ELR (cell line): ENCODE measurements at regions not wholly inside any gene's neighbourhood (a gene's known extent, or its start where the extent isn't known, plus 50 kb on each side); places are given as distances from the start of the nearest gene placed in this dataset.

ENCODE experiments used
- DNase-seq: peaks from one replicate; pipeline ENCODE4 v3.0.0-alpha.2; 2015; ENCODE audit warnings: low read depth

DNA sequence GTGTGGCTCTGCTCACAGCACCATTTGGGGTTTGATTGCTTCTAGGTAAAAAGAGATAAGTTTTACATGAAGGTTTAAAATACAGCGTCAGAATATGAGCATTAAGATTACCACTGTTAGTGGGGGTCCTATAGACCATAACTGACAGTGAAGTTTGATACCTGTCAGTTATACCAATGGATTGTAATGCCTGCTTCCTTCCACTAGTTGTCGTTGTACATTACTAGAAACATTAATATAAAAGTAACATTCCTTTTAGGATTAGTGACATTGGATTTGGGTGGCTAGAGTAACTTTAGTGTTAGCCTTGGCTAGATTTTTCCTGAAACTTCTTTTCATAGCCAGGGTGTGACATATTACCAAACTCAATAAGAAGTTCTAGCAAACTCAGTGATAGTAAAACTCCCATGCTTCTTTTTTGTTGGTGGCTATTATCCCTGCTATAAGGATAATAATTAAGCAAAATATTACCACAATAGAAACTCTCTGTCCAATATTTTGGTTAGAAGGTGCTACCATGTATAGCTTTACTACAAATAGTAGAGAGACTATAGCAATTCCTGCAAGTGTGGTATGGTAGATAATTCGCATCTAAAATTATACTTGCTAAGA lies 57.1 kb downstream of the FAM181B start:
- peak; percentile 19 for DNase-seq

DNA sequence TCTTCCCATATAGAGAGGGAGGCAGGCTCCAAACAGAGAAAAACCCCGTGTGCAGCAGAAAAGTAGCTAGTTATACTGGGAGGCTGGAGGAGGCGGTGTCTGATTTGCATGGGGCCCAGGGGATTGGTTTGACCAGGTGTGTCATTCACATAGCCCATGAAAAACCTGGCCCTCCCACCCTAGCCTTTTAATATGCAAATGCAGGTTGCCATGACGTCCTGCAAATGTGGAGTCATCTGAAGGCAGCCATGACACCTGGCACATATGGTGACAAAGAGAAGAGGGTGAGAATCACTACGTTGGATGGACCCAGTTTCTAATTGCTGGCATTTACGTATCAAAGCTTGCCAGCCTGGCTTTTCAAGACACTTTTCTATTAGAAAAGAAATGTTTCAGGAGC lies 57.8 kb downstream of the FAM181B start:
- no peak for DNase-seq

DNA sequence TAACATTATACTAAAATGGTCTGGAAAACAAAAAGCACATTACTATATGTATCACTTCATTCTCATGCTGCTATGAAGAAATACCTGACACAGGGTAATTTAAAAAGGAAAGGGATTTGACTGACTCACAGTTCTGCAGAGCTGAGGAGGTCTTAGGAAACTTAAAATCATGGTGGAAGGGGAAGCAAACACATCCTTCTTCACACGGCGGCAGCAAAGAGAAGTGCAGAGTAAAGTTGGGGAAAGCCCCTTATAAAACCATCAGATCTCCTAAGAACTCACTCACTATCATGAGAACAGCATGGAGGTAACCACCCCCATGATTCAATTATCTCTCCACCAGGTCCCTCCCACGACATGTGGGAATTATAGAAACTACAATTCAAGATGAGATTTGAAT lies 60.0 kb downstream of the FAM181B start:
- DNase-seq, result no peak

DNA sequence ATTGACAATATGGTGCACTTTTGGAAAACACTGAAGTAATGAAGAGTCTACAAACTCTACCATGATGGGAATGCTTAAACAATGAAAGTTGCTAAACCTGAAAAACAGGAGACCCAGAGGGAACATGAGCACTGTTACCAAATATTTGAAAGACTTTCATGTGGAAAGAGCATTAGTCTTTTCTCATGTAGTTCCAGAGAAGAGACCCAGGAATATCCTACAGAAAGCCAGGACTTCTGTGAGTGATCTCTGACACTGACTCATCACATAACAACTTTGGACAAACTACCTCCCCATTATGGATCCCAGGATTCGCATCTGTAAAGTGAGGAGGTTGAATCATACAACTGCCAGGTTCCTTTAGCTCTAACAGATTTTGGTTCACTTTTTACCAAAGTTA lies 62.2 kb downstream of the FAM181B start:
- no peak for DNase-seq

DNA sequence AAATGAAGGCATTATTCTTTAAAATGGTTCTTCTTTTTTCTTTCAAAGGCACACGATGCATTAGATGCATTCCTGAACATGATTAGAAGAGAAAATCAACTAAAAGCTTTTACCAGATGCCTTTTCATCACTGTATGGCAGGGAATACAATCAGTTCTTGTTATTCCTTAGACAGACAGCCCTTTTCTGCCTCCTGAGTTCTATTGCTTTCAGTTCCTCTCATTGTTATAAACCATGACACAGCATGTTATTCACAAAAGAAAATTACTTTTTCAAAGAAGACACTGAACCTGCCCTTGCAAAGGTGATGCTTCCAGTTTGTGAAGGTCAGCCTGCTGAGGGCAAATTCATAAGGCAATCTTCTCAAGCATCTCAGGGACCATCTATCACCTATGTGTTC lies 70.1 kb downstream of the FAM181B start:
- DNase-seq, result no peak

DNA sequence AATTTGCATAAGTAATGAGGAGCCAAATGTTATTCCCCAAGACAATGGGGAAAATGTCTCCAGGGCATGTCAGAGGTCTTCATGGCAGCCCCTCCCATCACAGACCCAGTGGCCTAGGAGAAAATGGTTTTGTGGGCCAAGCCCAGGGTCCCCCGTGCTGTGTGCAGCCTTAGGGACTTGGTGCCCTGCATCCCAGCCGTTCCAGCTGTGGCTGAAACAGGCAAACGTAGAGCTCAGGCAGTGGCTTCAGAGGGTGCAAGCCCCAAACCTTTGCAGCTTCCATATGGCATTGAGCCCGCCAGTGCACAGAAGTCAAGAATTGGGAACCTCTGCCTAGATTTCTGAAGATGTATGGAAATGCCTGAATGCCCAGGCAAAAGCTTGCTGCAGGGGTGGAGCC lies 79.9 kb downstream of the FAM181B start:
- no peak for DNase-seq

DNA sequence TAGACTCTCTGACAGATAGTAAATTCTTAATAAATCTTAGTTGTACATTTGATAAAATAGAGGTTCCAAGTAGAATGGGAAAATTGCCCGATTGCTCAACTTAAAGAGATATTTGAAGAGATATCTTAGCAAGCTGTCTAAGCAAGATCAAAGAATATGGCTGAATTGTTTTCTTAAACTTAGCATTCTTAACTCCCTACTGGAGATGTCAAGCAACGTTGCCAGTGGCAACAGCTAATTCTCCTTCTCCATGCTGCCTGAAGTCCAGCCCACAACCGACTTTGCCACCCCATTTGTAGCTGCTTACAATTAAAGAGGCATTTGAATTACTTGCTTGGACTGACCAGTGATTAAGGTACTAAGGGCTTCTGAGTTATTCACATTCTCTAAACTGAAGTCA lies 94.4 kb downstream of the FAM181B start:
- DNase-seq, result no peak

DNA sequence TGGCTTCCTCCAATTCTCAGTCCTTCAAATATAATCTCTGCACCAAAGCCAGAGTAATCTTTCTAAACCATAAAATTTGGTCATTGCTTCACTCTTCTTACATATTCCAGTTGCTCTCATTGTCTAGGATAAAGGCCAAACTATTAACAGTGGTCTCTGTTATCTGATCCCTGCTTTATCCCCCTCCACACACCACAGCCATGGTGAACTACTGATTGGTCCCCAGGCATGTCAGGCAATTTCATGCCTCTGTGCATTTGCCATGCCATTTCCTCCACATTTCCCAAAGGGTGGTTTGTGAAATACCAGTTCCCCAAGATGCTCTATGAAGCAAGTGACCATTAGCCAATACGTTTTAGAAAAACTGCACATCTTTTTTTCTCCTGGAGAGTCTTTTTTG lies 97.0 kb downstream of the FAM181B start:
- no peak for DNase-seq

DNA sequence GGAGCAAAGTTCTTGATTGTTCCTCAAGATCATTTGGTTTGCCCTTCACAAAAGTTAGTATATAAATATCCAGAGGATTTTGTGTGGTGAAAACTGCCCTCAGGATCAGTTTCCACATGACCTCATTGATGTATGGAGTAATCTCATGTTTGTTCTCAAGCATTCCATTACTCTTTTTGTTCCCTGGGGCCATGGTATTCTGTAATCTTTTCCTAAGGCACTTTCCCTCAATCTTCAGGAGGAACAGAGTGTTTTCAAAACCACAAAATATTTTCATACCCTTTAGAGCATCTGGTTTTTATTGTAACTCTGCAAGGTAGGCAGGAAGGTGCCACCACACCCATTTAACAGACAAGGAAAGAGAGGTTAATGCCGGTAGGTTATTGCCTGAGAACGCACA lies 99.6 kb downstream of the FAM181B start:
- no peak for DNase-seq

DNA sequence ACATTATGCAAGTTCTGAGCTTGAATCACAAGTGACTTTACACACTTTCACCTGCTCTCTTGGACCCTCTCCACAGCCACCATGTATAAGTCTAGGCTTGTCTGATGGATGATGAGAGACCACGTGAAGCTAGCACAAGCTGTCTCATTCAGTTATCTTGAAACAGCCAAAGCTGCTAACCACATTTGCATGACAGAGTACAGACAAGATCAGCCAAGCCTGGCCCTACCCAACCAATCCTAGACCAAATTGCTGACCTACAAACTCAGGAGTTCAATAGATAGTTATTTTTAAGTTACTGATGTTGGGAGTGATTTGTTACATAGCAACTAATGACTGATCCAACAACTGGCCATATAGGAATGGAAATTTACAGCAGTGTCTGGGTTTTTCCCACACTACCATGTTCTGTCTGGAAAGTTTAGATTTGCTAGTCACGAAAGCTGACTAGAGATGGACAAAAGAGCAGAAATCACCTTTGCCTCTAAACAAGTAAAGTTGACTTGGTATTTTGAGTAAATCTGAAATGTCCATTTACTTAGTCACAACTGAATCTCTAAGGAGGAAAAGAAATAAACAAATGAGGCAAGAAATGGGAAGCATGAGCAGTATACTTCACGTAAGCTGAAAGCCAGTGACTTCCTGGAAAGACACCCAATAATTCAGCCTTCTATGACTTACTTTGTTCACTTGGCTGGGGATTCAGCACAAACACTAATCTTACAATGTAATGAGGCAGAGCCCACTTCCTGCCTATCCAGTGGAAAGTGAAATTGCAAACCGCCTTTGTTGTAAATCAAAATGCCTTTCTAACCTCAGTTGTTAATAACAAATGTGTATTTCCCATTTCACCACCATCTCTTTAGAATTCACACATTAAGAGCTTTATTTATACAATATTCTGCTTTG lies 101.7 kb downstream of the FAM181B start:
- DNase-seq, result no peak

DNA sequence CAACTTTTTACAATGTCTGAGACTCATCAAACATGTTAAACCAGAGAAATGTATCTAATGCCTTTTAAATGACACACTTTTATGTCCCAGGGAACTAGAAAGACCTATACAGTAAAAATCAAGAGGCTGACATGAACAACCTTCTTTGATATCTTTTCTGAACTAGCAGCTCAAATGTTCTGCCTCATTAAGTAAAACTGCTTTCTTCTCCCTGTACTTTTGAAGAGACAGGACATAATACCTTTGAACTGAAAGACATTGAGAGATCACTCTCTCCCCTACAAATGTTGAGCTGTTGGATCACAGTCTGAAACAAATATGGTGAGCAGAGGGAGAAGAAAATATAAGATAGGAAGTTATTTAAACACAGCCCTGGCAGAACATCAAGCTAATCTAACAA lies 123.0 kb downstream of the FAM181B start:
- DNase-seq, result no peak

DNA sequence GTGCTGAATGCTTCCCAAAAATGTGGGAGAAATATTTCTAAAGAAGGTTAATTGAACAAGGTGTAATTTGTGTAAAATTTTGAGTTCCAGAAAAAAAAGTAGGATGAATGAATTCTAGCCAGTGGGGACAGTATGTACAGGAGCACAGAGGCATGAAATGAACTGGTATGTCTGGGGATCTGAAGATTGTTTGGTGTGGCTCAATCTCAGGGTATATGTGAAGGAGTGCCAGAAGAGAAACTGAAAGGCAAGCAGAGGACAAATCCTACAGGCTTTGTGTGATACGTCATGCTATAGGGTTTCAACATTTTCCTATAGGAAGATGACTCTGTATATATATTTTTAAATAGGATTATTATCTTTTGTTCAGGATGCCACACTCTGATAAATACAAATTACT lies 126.9 kb downstream of the FAM181B start:
- DNase-seq, result no peak

DNA sequence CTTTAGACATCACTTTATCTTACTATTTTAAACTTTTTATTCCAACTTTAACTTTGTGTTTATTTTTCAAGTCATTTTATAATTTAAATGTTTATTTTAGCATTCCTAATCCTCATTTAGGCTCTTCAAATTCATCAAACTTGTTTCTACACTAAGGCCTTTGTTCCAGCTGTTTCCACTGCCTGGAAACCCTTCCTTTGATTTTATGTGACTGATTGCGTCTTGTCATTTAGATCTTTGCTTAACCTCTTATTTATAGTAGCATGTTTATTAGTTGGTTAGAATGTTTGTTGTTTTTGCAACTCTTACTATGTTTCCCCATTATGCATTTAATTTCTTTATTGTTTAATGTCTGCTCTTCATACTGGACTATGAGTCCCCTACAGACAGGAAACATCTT lies 132.0 kb downstream of the FAM181B start:
- no peak for DNase-seq

DNA sequence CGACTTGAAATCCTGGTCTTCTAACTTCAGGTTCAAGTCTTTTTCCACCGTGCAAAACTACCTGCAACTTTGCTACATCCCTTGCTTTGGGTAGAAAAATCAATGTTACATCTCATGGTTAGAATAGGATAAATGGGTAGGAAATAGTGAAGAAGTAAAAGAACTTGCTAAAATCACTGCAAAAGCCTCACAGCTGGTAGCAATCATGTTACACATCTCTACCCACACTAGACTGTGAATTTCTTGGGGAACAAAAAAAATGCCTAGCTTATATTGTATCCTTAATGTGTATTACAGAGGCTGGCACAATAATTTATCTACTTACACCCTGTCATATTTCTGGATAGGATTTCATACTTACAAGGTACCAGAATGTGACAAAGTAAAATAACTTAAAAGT lies 133.8 kb downstream of the FAM181B start:
- no peak for DNase-seq

DNA sequence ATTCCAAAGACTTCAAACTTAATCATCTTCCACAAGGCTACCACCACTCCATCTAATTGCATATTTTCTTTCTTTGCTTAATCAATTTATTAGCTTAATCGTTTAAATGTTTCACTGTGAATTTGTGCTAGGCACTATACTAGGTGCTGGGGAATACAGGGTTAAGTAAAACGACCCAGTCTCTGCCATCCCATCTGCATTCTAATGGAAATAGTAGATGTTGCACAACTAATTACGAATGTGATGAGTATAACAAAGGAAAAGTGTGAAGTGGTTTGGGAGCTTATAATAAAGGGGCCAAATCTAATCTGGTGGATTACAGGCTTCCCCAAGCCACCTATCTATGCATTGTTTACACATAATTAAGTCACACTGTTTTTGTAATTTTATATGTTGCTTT lies 147.1 kb downstream of the FAM181B start:
- DNase-seq, result no peak

DNA sequence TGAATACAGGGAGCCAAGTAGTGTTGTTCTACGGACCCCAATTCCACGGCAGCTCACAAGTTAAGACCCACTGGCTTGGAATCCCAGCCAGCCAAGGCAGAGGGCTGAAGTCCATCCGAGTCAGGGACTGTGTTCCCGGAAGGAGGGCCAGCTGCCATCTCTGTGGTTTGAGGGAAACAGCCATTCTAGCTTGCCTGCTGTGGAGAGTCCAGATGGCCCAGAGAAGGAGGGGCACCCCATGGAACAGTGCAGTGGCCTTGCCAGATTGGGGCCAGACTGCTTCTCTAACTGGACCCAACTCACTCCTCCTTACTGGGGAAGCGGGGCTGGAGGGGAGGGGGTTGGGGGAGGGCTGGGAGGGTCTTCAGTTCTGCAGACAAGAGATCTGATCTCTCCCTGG lies 156.4 kb downstream of the FAM181B start:
- DNase-seq, result no peak

DNA sequence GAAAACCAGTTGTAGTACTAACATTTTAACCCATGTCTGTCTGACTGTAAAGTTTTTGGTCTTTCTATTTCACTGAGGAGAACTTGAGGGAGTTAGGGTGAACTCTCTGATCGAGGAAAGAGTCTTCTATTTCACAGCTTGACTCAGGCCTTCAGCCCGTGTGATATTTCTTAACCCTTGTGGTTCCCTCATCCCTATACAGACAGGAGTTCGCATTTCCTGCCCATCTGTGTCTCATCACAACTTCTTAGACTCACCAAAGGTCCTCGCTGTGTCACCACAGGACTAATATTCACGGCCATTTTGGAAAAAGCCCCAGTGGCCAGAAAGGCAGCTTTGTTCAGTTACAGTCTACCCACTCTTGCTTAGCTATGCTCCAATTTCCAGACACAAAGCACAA lies 172.8 kb downstream of the FAM181B start:
- DNase-seq, result no peak

DNA sequence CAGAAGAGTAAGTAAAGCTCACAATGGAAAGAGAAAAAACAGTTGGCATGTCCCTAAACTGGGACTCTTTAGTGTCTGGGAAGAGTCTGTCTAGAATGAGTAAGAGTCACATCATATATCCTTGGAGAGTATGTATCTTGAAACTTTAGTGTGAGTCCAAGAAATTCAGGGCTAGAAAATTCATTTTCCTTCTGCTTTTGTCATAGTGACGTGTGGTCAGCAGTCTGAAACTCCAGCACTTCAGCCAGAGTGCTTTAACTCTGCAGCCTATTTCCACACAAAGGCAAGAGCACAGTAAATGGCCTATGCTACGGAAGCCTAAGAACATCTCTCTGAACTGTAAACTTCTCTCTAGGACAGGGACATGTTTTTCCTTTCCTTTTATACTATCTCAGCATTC lies 174.1 kb downstream of the FAM181B start:
- DNase-seq, result no peak

DNA sequence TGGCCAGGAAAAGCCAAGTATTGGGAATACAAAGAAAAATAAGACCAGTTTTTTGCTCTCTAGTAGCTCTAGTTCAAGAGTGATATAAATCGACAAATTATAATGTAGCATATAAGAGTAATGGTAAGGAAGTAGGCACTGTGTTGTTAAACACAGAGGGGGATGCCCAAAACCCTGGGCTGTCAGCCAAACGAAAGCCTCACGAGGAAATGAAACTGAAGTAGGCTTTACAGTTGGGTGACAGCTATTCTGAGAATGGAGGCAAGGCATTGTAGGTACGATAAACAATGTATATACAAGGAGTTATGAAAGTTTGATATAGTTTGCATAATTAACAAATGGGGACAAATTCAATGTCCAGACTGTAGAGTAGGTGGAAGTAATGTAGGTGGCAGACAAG lies 176.4 kb downstream of the FAM181B start:
- no peak for DNase-seq

DNA sequence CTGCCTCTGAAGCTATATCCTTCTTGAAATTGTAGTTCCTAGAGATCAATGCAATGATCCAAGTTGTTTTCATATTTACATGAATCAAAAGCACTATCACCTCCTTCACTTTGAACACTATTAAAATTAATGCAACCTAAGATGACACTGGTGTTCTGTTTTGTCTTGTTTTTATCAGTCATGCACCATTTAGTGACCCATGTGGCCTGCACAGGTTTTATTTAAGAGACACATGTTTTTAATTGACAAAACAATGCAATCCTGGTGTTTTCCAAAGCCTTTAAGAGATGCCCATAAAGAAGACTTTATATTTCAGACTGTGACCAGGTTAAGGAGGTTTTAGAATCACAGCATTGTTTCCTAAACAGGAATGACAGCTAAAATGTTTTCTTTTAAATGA lies 177.5 kb downstream of the FAM181B start:
- DNase-seq, result no peak

DNA sequence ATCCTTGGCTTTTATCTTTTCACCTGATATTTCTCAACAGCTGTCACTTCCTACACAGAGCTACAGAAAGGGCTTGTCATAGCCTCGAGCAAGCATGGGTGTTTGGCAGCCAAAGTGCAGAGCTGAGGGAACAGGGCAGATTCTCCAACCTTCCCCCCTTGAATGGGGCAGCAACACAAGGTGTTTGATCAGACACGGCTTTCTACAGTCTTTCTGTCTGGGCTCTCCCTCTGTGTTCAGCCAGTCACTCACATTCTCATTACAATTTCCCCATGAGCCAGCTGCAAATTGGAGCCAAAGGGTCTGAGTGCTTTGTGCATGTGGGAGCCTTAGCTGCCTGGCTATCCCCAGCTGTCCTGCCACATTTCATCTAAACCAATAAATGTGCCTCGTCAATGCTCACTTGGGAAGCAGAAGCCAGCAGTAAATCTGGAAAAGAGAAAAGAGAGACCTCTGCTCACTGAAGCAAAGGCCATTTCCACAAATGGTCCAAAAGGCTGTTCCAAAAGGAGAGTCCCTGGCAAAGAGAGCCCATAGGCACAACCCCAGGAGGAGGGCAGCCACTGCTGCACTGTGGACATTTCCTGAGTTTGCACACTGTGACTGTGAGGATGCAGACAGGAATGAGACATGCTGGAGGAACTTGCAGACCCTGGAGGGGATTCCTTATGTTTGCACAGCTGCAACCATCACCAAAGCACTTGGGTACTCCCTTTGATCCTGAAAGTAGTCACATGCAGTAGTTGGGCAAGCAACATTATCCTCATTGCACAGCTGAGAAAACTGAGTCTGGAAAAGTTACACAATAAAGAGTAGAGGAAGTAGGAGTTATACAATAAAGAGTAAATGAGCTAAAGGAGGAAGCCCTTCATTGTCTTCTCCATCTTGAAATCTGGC lies 186.8 kb downstream of the FAM181B start:
- no peak for DNase-seq

DNA sequence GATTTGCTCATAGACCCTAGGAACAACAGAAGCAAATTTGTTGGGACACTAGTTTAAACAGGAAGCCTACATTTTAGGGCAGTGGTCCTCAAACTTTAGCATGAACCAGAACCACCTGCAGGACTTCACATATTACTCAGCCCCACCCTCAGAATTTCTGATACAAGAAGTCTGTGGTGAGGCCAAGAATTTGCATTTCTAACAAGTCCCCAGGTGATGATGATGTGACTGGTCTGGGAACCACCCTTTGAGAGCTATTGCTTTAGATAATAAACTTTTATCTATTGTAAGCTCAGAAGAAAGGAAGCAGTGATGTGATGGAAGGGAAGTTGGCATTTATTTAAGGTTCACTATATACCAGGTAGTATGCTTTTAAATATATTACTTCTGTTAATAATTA lies 194.0 kb downstream of the FAM181B start:
- DNase-seq, result no peak

DNA sequence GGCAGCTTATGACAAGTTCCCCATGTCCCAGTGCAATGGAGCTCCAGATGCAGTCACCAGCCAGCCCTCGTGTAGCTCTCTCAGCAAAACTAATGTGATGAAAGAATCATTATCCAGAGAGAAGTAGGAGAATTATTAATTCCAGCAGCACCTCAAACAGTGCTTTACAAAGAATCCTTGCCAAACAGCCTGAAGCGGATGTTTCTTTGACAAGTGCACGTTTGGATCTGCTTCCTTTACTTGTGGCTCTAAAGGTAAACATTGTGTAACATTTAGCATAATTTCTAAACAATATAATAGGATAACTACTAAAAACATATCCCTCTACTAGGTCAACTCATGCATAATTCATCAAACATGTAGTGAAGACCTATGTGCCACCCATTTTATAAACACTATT lies 197.0 kb downstream of the FAM181B start:
- no peak for DNase-seq
